ENCODE measurements at regions not wholly inside any gene's neighbourhood (a gene's known extent, or its start where the extent isn't known, plus 50 kb on each side); places are given as distances from the start of the nearest gene placed in this dataset.

- TF ChIP-seq CTCF (IDR thresholded peaks at IDR 0.05; ENCODE audit: extremely low read depth, missing control alignments), result no peak
- no peak for DNase-seq (ENCODE audit: low spot score)
These were observed 245.4 kb downstream of the IPO8 start for GRCh38 chr12:30450226-30450625.

- DNase-seq (ENCODE audit: low spot score), result no peak
- TF ChIP-seq CTCF (IDR thresholded peaks at IDR 0.05; ENCODE audit: extremely low read depth, missing control alignments), result no peak
These were observed 247.6 kb downstream of the IPO8 start for GRCh38 chr12:30448038-30448437.

- no peak for TF ChIP-seq CTCF (IDR thresholded peaks at IDR 0.05; ENCODE audit: extremely low read depth, missing control alignments)
- no peak for DNase-seq (ENCODE audit: low spot score)
These were observed 248.5 kb downstream of the IPO8 start for GRCh38 chr12:30447061-30447750.

- no peak for TF ChIP-seq CTCF (IDR thresholded peaks at IDR 0.05; ENCODE audit: extremely low read depth, missing control alignments)
- DNase-seq (ENCODE audit: low spot score), result no peak
These were observed 253.2 kb downstream of the IPO8 start for GRCh38 chr12:30442461-30442860.

GRCh38 chr12:30440826-30441602, 254.7 kb downstream of the IPO8 start:
- no peak for DNase-seq (ENCODE audit: low spot score)
- no peak for TF ChIP-seq CTCF (IDR thresholded peaks at IDR 0.05; ENCODE audit: extremely low read depth, missing control alignments)

- no peak for DNase-seq (ENCODE audit: low spot score)
- no peak for TF ChIP-seq CTCF (IDR thresholded peaks at IDR 0.05; ENCODE audit: extremely low read depth, missing control alignments)
These were observed 256.5 kb downstream of the IPO8 start for GRCh38 chr12:30439201-30439600.

- TF ChIP-seq CTCF (IDR thresholded peaks at IDR 0.05; ENCODE audit: extremely low read depth, missing control alignments), result no peak
- DNase-seq (ENCODE audit: low spot score), result no peak
These were observed 257.0 kb downstream of the IPO8 start for GRCh38 chr12:30438601-30439041.

All from GM20000 (cell line).